Keratinocyte (primary cell): ENCODE measurements at regions not wholly inside any gene's neighbourhood (a gene's known extent, or its start where the extent isn't known, plus 50 kb on each side); places are given as distances from the start of the nearest gene placed in this dataset.

Experiments
- DNase-seq: peaks from one replicate; pipeline ENCODE4 v3.0.0-alpha.2; 2011; ENCODE audit warnings: low read depth, missing footprints, low spot score
- FAIRE-seq: peaks from 2 replicates; lab custom pipeline; 2011; peaks lifted over from hg19 to GRCh38; lab: Jason Lieb, UNC
- H2AFZ ChIP-seq: 2 replicates; pipeline ENCODE4 v1.6.0; 2012; ENCODE audit warnings: low read length, control low read depth, inconsistent platforms; ENCODE audit not compliant: control insufficient read depth
- H3K27ac ChIP-seq: 2 replicates; pipeline ENCODE4 v1.5.1; 2011; ENCODE audit warnings: low read length; ENCODE audit not compliant: control insufficient read depth, insufficient read depth
- H3K27me3 ChIP-seq: 3 replicates; pipeline ENCODE4 v1.6.0; 2011; ENCODE audit warnings: low read length; ENCODE audit not compliant: control insufficient read depth, insufficient read depth; ENCODE audit errors: extremely low read depth
- H3K36me3 ChIP-seq, 2 experiments: 2 replicates in 1 of 2; 3 replicates in 1 of 2; pipeline ENCODE4 v1.5.1; 2011; ENCODE audit warnings: low read length in 2 of 2, mild to moderate bottlenecking in 1 of 2; ENCODE audit not compliant: control insufficient read depth in 2 of 2, insufficient read depth in 2 of 2; ENCODE audit errors: extremely low read depth in 1 of 2
- H3K4me1 ChIP-seq: 3 replicates; pipeline ENCODE4 v1.5.1; 2011; ENCODE audit warnings: low read length; ENCODE audit not compliant: control insufficient read depth, insufficient read depth; ENCODE audit errors: extremely low read depth
- H3K4me2 ChIP-seq: 3 replicates; pipeline ENCODE4 v1.6.0; 2011; ENCODE audit warnings: low read depth, low read length; ENCODE audit not compliant: control insufficient read depth, insufficient read depth; ENCODE audit errors: extremely low read depth
- H3K4me3 ChIP-seq, 3 experiments: fragments of 200-600 bp in 1 of 3; sonication (generic) in 1 of 3; 2 replicates in 2 of 3; 3 replicates in 1 of 3; pipeline ENCODE4 v1.5.1; 2011 to 2016; ENCODE audit warnings: low read length in 3 of 3, mild to moderate bottlenecking in 3 of 3, control low read depth in 2 of 3, inconsistent platforms in 1 of 3, low read depth in 1 of 3, mixed read lengths in 1 of 3, mixed run types in 1 of 3, moderate library complexity in 1 of 3; ENCODE audit not compliant: control insufficient read depth in 2 of 3, insufficient read depth in 2 of 3; ENCODE audit errors: extremely low read depth in 1 of 3
- H3K79me2 ChIP-seq: 2 replicates; pipeline ENCODE4 v1.6.0; 2012; ENCODE audit warnings: low read length; ENCODE audit not compliant: control insufficient read depth, insufficient read depth
- H3K9ac ChIP-seq: 3 replicates; pipeline ENCODE4 v1.6.0; 2011; ENCODE audit warnings: low read length; ENCODE audit not compliant: control insufficient read depth, insufficient read depth; ENCODE audit errors: extremely low read depth
- H3K9me1 ChIP-seq: 3 replicates; pipeline ENCODE4 v1.6.0; 2011; ENCODE audit warnings: low read length; ENCODE audit not compliant: control insufficient read depth, insufficient read depth; ENCODE audit errors: extremely low read depth
- H3K9me3 ChIP-seq: 2 replicates; pipeline ENCODE4 v1.5.1; 2012; ENCODE audit warnings: low read depth, low read length; ENCODE audit not compliant: control insufficient read depth
- H4K20me1 ChIP-seq: 3 replicates; pipeline ENCODE4 v1.6.0; 2011; ENCODE audit warnings: low read length; ENCODE audit not compliant: control insufficient read depth, insufficient read depth; ENCODE audit errors: extremely low read depth
- CTCF ChIP-seq, 3 experiments: IDR thresholded peaks in 1 of 3; conservative IDR thresholded peaks in 1 of 3; optimal IDR thresholded peaks in 1 of 3; 2 replicates in 2 of 3; 3 replicates in 1 of 3; pipeline versions ENCODE3 to v1.5.1; 2011; ENCODE audit warnings: low read length in 3 of 3, mild to moderate bottlenecking in 3 of 3, moderate library complexity in 2 of 3, control low read depth in 1 of 3, inconsistent platforms in 1 of 3; ENCODE audit not compliant: insufficient read depth in 2 of 3; ENCODE audit errors: extremely low read depth in 1 of 3
- EZH2 ChIP-seq: IDR thresholded peaks from one replicate; pipeline ENCODE4 v1.6.1; 2012; ENCODE audit warnings: inconsistent platforms, mild to moderate bottlenecking, low read length, moderate library complexity
- dilution Hi-C: fragments of 300-500 bp; cut with MboI; formaldehyde crosslinking; loops from one replicate; pipeline ENCODE4 v1.7.0; 2020; ENCODE audit warnings: low sequenced_read_pairs; ENCODE audit not compliant: extremely low pct_ligation_motif_present

- Histone ChIP-seq H3K9me1 (peaks cover 2% of the 10 kb centered on the region), H3K36me3 (no peaks in the 10 kb centered on the region), H4K20me1 (no peaks in the 10 kb centered on the region), H2AFZ (no peak overlapping the region), H3K27ac (no peak overlapping the region), H3K4me2 (no peak overlapping the region), H3K9me3 (no peaks in the 10 kb centered on the region), H3K4me3 (no peak overlapping the region), H3K9ac (no peak overlapping the region), H3K4me1 (no peaks in the 10 kb centered on the region), H3K79me2 (no peaks in the 10 kb centered on the region), H3K27me3 (peaks cover 23% of the 10 kb centered on the region)
- TF ChIP-seq EZH2 (no peak), CTCF (optimal IDR thresholded peaks at IDR 0.05 in 1 of 3, IDR thresholded peaks at IDR 0.05 in 1 of 3, conservative IDR thresholded peaks at IDR 0.05 in 1 of 3; ENCODE audit: extremely low read depth in 1 of 3, insufficient read depth in 2 of 3, low read length in 3 of 3) (no peak)
- dilution Hi-C loops: no loop called here
- no peak for FAIRE-seq
- no peak for DNase-seq
Observed at GRCh38 chr1:229109320-229109761, 161.6 kb upstream of the RAB4A start.

- no peaks in the 10 kb centered on the region for H3K36me3 ChIP-seq
- dilution Hi-C loops: no loop called here
- TF ChIP-seq EZH2 (no peak), CTCF (optimal IDR thresholded peaks at IDR 0.05 in 1 of 3, IDR thresholded peaks at IDR 0.05 in 1 of 3, conservative IDR thresholded peaks at IDR 0.05 in 1 of 3; ENCODE audit: extremely low read depth in 1 of 3, insufficient read depth in 2 of 3, low read length in 3 of 3) (no peak)
Observed at GRCh38 chr1:229110986-229111385, 159.9 kb upstream of the RAB4A start.

More at GRCh38 chr1:229110986-229111385, 159.9 kb upstream of the RAB4A start:
- H3K27ac ChIP-seq: no peak overlapping the region
- peaks cover 19% of the 10 kb centered on the region for H3K27me3 ChIP-seq
- H3K79me2 ChIP-seq: no peaks in the 10 kb centered on the region
- no peaks in the 10 kb centered on the region for H3K9me3 ChIP-seq
- H3K4me3 ChIP-seq: no peak overlapping the region
- peaks cover 2% of the 10 kb centered on the region for H3K9me1 ChIP-seq
- DNase-seq: no peak
- H4K20me1 ChIP-seq: no peaks in the 10 kb centered on the region
- H3K4me2 ChIP-seq: no peak overlapping the region
- no peaks in the 10 kb centered on the region for H3K4me1 ChIP-seq
- no peak for FAIRE-seq
- H3K9ac ChIP-seq: no peak overlapping the region
- H2AFZ ChIP-seq: no peak overlapping the region
